Stimulated activated CD4-positive, alpha-beta T cell treated with anti-CD3 and anti-CD28 coated beads, TNF-alpha, amount 100 ng/mL, for 24 hours (primary cell): ENCODE measurements at regions not wholly inside any gene's neighbourhood (a gene's known extent, or its start where the extent isn't known, plus 50 kb on each side); places are given as distances from the start of the nearest gene placed in this dataset.
"Not testable (repeated sequence)": the region's sequence is repeated elsewhere in the genome, so short reads cannot be mapped to it uniquely, and the experiment has no call there.

Experiments used
- DNase-seq, 3 experiments: peaks; one replicate each; pipeline ENCODE4 v3.0.0-alpha.2; 2020; ENCODE audit warnings: low read depth in 3 of 3

- DNase-seq: not testable (repeated sequence)
Measured at GRCh38 chr1:121003230-121003629, 113.7 kb downstream of the PPIAL4A start.

GRCh38 chr1:121006826-121007225 is 117.3 kb downstream of the PPIAL4A start:
- not testable (repeated sequence) for DNase-seq

- DNase-seq: not testable (repeated sequence)
Measured at GRCh38 chr1:121007755-121008154, 118.2 kb downstream of the PPIAL4A start.

- not testable (repeated sequence) for DNase-seq
Measured at GRCh38 chr1:121008512-121009215, 119.1 kb downstream of the PPIAL4A start.

- peak in 2 of 3 experiments; percentile 40 to 53 for DNase-seq
Measured at GRCh38 chr1:121009216-121010057, 119.9 kb downstream of the PPIAL4A start.

GRCh38 chr1:121010141-121010540 is 120.6 kb downstream of the PPIAL4A start:
- DNase-seq: not testable (repeated sequence)

GRCh38 chr1:121013181-121013580 is 123.6 kb downstream of the PPIAL4A start:
- not testable (repeated sequence) for DNase-seq

GRCh38 chr1:121016182-121017028 is 126.8 kb downstream of the PPIAL4A start:
- DNase-seq: peak in 1 of 3 experiments; percentile 46

- DNase-seq: not testable (repeated sequence)
Measured at GRCh38 chr1:121019715-121020349, 130.3 kb downstream of the PPIAL4A start.

GRCh38 chr1:121020350-121021236 is 131.0 kb downstream of the PPIAL4A start:
- peak; percentile 19 to 54 (median 38) for DNase-seq

- DNase-seq: not testable (repeated sequence)
Measured at GRCh38 chr1:121021716-121022115, 132.1 kb downstream of the PPIAL4A start.

- not testable (repeated sequence) for DNase-seq
Measured at GRCh38 chr1:121032878-121033494, 143.4 kb downstream of the PPIAL4A start.

GRCh38 chr1:121036792-121037191 is 147.2 kb downstream of the PPIAL4A start:
- not testable (repeated sequence) for DNase-seq

GRCh38 chr1:121040974-121041373 is 143.2 kb downstream of the FAM72B start:
- not testable (repeated sequence) for DNase-seq

- DNase-seq: not testable (repeated sequence)
Measured at GRCh38 chr1:121041497-121041896, 142.6 kb downstream of the FAM72B start.

GRCh38 chr1:121042882-121043281 is 141.3 kb downstream of the FAM72B start:
- DNase-seq: not testable (repeated sequence)

GRCh38 chr1:121048293-121048752 is 135.8 kb downstream of the FAM72B start:
- peak in 1 of 3 experiments; percentile 35 for DNase-seq

- DNase-seq: not testable (repeated sequence)
Measured at GRCh38 chr1:121048769-121049443, 135.2 kb downstream of the FAM72B start.

GRCh38 chr1:121050097-121050496 is 134.0 kb downstream of the FAM72B start:
- not testable (repeated sequence) for DNase-seq
